ENCODE measurements at regions not wholly inside any gene's neighbourhood (a gene's known extent, or its start where the extent isn't known, plus 50 kb on each side); places are given as distances from the start of the nearest gene placed in this dataset.

- TF ChIP-seq CTCF (IDR thresholded peaks at IDR 0.05; ENCODE audit: low read depth, low read length): no peak
- TF ChIP-seq EZH2phosphoT487 (IDR thresholded peaks at IDR 0.05; ENCODE audit: low read depth): no peak
Observed at GRCh38 chr5:101608322-101608721, 687.8 kb downstream of the SLCO4C1 start.

Data from OCI-LY3 (cell line).